A673 (cell line): ENCODE measurements at regions not wholly inside any gene's neighbourhood (a gene's known extent, or its start where the extent isn't known, plus 50 kb on each side); places are given as distances from the start of the nearest gene placed in this dataset.
A peak's percentile ranks its signal among the peaks of the same experiment; 100 is the strongest.

ENCODE experiments used
- BruUV-seq: library from RNA; stranded (reverse); fragments of 400-500 nt; replicated peaks from 2 replicates; lab custom pipeline; 2021; lab: Mats Ljungman, UMichigan
- CTCF ChIA-PET: fragments of 300-600 bp; sonication (Branson Sonifier 250); formaldehyde crosslinking; loops from one replicate; lab custom pipeline; 2022; ENCODE audit warnings: antibody characterized with exemption; lab: Charles Lee
- POLR2A ChIA-PET: fragments of 300-600 bp; sonication (Branson Sonifier 250); formaldehyde crosslinking; loops from one replicate; lab custom pipeline; 2022; ENCODE audit warnings: antibody characterized with exemption; ENCODE audit not compliant: low non-redundant PET; lab: Charles Lee
- DNase-seq: peaks from one replicate; pipeline ENCODE4 v3.0.0-alpha.2; 2015; ENCODE audit warnings: low spot score
- H3K27ac ChIP-seq: fragments of 200-600 bp; sonication (generic); 2 replicates; pipeline ENCODE4 v1.5.1; 2016; ENCODE audit warnings: mixed run types, low read depth, mild to moderate bottlenecking, mixed read lengths, antibody characterized with exemption, low read length; ENCODE audit not compliant: poor library complexity, severe bottlenecking
- H3K27me3 ChIP-seq: fragments of 200-600 bp; sonication (generic); replicated peaks from 2 replicates; pipeline ENCODE4 v1.6.1; 2017; ENCODE audit warnings: mixed run types, low read depth, mild to moderate bottlenecking, mixed read lengths, antibody characterized with exemption, low read length; ENCODE audit not compliant: insufficient read depth, poor library complexity
- H3K36me3 ChIP-seq: fragments of 200-600 bp; sonication (generic); 2 replicates; pipeline ENCODE4 v1.6.1; 2016; ENCODE audit warnings: mixed run types, mild to moderate bottlenecking, mixed read lengths, antibody characterized with exemption, low read length; ENCODE audit not compliant: insufficient read depth, poor library complexity, severe bottlenecking
- H3K4me1 ChIP-seq: fragments of 200-600 bp; sonication (generic); 2 replicates; pipeline ENCODE4 v1.6.1; 2017; ENCODE audit warnings: mixed run types, mild to moderate bottlenecking, mixed read lengths, antibody characterized with exemption, low read length; ENCODE audit not compliant: insufficient read depth, poor library complexity, severe bottlenecking
- H3K4me3 ChIP-seq: fragments of 200-600 bp; sonication (generic); 2 replicates; pipeline ENCODE4 v1.5.1; 2016; ENCODE audit warnings: low read depth, mixed run types, mild to moderate bottlenecking, mixed read lengths, low read length; ENCODE audit not compliant: poor library complexity, severe bottlenecking
- H3K9me3 ChIP-seq: fragments of 200-600 bp; sonication (generic); 2 replicates; pipeline ENCODE4 v1.6.1; 2016; ENCODE audit warnings: mixed run types, low read depth, mild to moderate bottlenecking, mixed read lengths, antibody characterized with exemption, low read length; ENCODE audit not compliant: poor library complexity, severe bottlenecking
- CTCF ChIP-seq: fragments of 300-800, 200-600 bp; sonication (generic); conservative IDR thresholded peaks from 2 replicates; pipeline ENCODE4 v1.5.1; 2017; ENCODE audit warnings: low read depth, mild to moderate bottlenecking, antibody characterized with exemption, low read length, moderate library complexity, mixed read lengths
- EZH2 ChIP-seq: fragments of 200-600 bp; sonication (generic); IDR thresholded peaks from 2 replicates; pipeline ENCODE4 v1.6.1; 2017; ENCODE audit warnings: borderline replicate concordance, low read depth, mild to moderate bottlenecking, mixed read lengths, antibody characterized with exemption, low read length; ENCODE audit not compliant: poor library complexity, severe bottlenecking
- intact Hi-C: fragments of 100-400 bp; cut with micrococcal nuclease; formaldehyde crosslinking; loops from one replicate; pipeline ENCODE4 v1.10.0; 2022; ENCODE audit not compliant: unreplicated experiment

GRCh38 chr10:128713471-128713870, 587.2 kb upstream of the MKI67 start:
- POLR2A ChIA-PET = no interaction called here
- DNase-seq = no peak
- no peaks in the 10 kb centered on the region for H3K9me3 ChIP-seq
- CTCF ChIA-PET = no interaction called here
- H3K4me3 ChIP-seq = no peak overlapping the region
- TF ChIP-seq CTCF = no peak
- TF ChIP-seq EZH2 = no peak
- BruUV-seq = no TSS peak
- intact Hi-C loops = no loop called here
- H3K27ac ChIP-seq = no peak overlapping the region
- H3K27me3 ChIP-seq = no peaks in the 10 kb centered on the region
- H3K36me3 ChIP-seq = no peaks in the 10 kb centered on the region
- peaks cover 12% of the 10 kb centered on the region for H3K4me1 ChIP-seq

GRCh38 chr10:128713874-128714570, 587.8 kb upstream of the MKI67 start:
- intact Hi-C loops = no loop called here
- H3K9me3 ChIP-seq = no peaks in the 10 kb centered on the region
- ChIA-PET POLR2A (interaction anchor here (0.6 kb wide), 1 partner anchor 195 kb away, joined by 5 read pairs; no protein-coding TSS in a partner anchor), CTCF (no interaction called here)
- H3K36me3 ChIP-seq = no peaks in the 10 kb centered on the region
- peaks cover 12% of the 10 kb centered on the region for H3K4me1 ChIP-seq
- no TSS peak for BruUV-seq
- no peak overlapping the region for H3K27ac ChIP-seq
- peak; percentile 14 for DNase-seq
- H3K27me3 ChIP-seq = no peaks in the 10 kb centered on the region
- TF ChIP-seq EZH2 = no peak
- no peak for TF ChIP-seq CTCF
- no peak overlapping the region for H3K4me3 ChIP-seq

GRCh38 chr10:128714644-128715415, 588.6 kb upstream of the MKI67 start:
- CTCF ChIA-PET = no interaction called here
- no TSS peak for BruUV-seq
- peaks cover 12% of the 10 kb centered on the region for H3K4me1 ChIP-seq
- H3K27ac ChIP-seq = no peak overlapping the region
- intact Hi-C loops = no loop called here
- DNase-seq = no peak
- no peak for TF ChIP-seq CTCF
- TF ChIP-seq EZH2 = no peak
- POLR2A ChIA-PET = interaction anchor here (0.6 kb wide), 2 partner anchors 194 to 1071 kb away, joined by 3 to 5 read pairs; no protein-coding TSS in a partner anchor
- no peaks in the 10 kb centered on the region for H3K9me3 ChIP-seq
- no peaks in the 10 kb centered on the region for H3K36me3 ChIP-seq
- H3K27me3 ChIP-seq = no peaks in the 10 kb centered on the region
- H3K4me3 ChIP-seq = no peak overlapping the region
